ENCODE measurements at regions not wholly inside any gene's neighbourhood (a gene's known extent, or its start where the extent isn't known, plus 50 kb on each side); places are given as distances from the start of the nearest gene placed in this dataset.

DNA sequence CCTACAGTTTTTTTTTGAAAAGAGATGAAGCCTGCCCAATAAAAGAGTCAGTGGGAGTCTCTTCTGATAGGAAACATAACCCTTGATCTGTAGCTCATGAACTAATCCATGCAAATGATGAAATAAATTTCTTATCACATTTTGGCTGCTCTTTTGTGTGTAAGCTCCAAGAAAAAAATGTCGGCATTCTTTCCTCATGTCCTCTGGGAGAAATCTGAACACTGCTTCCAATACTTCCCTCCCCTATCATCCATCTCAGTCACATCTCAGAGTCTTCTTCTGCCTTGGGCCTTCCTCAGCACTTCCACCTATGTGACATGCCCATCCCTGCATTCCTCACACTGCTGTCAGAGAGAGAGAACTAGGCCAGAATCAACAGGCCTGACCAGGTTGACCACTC is 395.7 kb upstream of the ST6GAL2 start:
- TF ChIP-seq, protein P1, sequence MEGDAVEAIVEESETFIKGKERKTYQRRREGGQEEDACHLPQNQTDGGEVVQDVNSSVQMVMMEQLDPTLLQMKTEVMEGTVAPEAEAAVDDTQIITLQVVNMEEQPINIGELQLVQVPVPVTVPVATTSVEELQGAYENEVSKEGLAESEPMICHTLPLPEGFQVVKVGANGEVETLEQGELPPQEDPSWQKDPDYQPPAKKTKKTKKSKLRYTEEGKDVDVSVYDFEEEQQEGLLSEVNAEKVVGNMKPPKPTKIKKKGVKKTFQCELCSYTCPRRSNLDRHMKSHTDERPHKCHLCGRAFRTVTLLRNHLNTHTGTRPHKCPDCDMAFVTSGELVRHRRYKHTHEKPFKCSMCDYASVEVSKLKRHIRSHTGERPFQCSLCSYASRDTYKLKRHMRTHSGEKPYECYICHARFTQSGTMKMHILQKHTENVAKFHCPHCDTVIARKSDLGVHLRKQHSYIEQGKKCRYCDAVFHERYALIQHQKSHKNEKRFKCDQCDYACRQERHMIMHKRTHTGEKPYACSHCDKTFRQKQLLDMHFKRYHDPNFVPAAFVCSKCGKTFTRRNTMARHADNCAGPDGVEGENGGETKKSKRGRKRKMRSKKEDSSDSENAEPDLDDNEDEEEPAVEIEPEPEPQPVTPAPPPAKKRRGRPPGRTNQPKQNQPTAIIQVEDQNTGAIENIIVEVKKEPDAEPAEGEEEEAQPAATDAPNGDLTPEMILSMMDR (IDR thresholded peaks at IDR 0.05; ENCODE audit: low read depth, low read length), result no peak
- TF ChIP-seq EZH2phosphoT487 (IDR thresholded peaks at IDR 0.05; ENCODE audit: low read depth), result no peak
